ENCODE measurements at regions not wholly inside any gene's neighbourhood (a gene's known extent, or its start where the extent isn't known, plus 50 kb on each side); places are given as distances from the start of the nearest gene placed in this dataset.
A peak's percentile ranks its signal among the peaks of the same experiment; 100 is the strongest.
"Not testable (repeated sequence)": the region's sequence is repeated elsewhere in the genome, so short reads cannot be mapped to it uniquely, and the experiment has no call there.

DNA sequence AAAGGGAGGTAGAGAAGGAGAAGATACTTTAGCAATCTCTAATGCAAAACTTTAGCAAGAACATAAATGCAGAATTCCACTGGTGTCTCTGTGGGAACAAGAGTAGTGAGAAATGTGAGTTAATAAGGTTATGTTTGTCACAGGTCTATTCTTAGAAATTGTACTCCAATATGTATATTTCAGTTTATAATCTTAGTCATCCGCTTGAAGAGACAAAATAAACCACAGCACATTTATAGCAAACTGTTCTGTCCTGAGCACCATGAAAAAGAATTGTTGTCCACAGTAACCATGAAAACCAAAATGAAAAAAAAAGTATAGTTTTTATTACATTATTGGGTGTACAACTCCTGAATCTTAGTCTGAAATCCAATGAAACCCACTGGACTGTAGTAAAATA is 93.6 kb upstream of the TSLP start:
- DNase-seq (ENCODE audit: low spot score in 2 of 2) (no peak), FAIRE-seq (no peak)

DNA sequence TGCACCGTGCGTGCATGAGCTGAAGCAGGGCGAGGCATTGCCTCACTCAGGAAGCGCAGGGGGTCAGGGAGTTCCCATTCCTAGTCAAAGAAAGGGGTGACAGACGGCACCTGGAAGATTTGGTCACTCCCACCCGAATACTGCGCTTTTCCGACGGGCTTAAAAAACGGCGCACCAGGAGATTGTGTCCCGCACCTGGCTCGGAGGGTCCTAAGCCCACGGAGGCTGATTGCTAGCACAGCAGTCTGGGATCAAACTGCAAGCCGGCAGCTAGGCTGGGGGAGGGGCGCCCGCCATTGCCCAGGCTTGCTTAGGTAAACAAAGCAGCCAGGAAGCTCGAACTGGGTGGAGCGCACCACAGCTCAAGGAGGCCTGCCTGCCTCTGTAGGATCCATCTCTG is 85.6 kb upstream of the TSLP start:
- not testable (repeated sequence) for DNase-seq (ENCODE audit: low spot score in 2 of 2); FAIRE-seq

DNA sequence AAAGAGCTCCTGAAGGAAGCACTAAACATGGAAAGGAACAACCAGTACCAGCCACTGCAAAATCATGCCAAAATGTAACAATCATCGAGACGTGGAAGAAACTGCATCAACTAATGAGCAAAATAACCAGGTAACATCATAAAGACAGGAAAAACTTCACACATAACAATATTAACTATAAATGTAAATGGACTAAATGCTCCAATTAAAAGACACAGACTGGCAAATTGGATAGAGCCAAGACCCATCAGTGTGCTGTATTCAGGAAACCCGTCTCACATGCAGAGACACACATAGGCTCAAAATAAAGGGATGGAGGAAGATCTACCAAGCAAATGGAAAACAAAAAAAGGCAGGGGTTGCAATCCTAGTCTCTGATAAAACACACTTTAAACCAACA is 83.9 kb upstream of the TSLP start:
- DNase-seq (ENCODE audit: low spot score in 2 of 2); FAIRE-seq: not testable (repeated sequence)

DNA sequence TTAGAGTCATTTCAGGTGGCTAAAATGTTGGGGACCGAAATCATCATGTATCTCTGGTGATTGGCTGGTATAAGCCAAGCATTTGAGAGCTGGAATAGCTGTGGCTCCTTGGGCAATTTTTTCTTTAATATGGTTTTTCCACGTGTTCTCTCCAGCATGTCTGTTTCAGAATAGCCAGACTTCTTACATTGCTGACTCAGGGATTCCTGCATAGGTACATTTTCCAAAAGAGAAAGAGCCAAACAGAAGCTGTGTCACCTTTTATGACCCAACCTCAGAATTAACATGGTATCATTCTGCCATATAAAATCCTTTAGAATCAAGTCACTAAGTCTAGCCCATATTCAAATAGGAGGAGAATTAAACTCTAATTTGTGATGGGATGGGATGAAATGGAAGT is 74.8 kb upstream of the TSLP start:
- no peak for FAIRE-seq
- DNase-seq (ENCODE audit: low spot score in 2 of 2) = no peak

DNA sequence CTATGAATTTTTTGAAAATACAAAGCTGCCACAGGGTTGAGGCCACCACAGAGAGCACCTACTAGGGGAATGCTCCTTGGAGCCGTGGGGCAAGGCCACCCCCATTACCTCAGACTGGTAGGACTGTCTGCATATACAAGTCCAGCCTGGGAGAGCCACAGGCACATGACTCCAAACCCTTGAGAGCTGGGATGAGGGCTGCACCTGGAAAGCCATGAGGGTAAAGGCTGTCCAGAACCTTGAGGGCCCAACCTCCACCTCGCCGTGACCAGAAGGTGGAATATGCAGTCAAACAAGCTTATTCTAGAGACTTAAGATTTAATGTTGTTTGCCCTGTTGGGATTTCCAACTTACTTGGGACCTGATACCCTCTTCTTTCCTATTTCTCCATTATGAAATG is 69.5 kb upstream of the TSLP start:
- no peak for DNase-seq (ENCODE audit: low spot score in 2 of 2)
- no peak for FAIRE-seq

DNA sequence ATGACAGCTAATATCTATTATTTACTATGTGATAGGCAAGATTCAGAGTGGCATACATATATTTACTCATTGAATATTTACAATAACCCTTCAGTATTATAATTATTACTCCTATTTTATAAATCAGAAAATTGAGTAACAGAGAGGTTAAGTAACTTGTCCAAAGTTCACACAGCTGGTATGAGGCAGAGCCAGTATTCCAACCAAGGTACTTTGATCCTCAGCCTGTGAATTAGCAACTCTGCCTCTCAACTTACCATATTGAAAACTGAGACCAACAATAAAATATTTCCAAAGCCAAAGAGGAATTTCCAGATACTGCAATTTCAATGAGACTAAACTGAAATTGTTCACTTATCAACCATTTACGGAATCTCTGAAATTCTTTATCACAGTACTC is 67.9 kb upstream of the TSLP start:
- FAIRE-seq (no peak), DNase-seq (ENCODE audit: low spot score in 2 of 2) (no peak)

DNA sequence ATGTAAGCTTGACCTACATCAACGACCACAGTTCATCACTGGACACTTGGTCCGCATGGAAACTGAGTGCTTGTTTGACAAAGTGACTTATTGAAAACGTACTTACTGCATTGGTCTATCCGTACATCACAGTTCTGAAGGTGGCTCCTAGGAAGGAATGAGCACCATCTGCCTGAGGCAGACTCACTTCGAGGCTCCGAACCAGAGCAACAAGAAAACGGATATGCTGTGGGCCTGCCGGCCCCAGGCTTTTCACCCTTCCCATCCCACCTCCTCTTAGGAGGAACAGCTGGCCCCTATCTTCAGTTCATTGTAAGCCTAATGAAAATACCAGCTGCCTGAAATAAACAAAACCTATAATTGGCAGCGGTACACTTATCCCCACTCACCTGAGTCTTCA is 67.2 kb upstream of the TSLP start:
- DNase-seq (ENCODE audit: low spot score in 2 of 2) (no peak), FAIRE-seq (no peak)

DNA sequence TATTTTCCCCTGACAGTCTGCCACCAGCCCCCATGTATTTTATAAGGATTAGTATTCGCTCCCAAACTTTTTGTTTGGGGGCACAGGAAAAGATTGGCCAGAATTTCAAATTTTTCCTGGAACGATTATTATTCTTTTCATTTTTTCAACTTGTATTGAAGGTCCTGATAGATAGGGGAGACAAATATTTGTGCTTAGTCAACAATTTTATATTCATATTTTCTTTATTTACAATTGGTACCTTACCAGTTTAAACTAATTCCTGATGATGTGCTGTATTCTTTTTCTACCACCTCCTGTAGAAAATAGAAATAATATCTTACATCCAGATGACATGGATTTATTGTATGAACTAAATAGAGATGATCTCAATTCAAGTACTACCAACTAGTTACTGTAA is 60.7 kb upstream of the TSLP start:
- no peak for FAIRE-seq
- no peak for DNase-seq (ENCODE audit: low spot score in 2 of 2)

DNA sequence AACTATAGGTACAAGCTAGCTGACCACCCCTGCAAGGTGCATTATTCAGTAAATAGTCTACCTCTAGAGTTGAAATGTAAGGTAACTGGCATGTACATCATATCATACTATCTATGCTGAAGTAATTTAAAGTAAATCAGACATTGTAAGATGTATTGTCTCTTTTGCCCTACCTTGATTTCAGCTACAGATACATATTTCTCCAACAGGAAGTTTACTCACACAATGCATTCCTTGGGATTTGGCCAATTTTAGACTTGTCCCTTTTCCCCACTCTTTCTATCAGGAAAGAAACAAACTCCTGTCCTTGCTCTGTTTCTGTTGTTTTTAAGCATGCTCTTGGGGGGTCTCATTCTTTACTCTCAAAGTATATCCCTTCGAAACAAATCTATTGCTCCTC is 58.5 kb upstream of the TSLP start:
- FAIRE-seq = no peak
- no peak for DNase-seq (ENCODE audit: low spot score in 2 of 2)

DNA sequence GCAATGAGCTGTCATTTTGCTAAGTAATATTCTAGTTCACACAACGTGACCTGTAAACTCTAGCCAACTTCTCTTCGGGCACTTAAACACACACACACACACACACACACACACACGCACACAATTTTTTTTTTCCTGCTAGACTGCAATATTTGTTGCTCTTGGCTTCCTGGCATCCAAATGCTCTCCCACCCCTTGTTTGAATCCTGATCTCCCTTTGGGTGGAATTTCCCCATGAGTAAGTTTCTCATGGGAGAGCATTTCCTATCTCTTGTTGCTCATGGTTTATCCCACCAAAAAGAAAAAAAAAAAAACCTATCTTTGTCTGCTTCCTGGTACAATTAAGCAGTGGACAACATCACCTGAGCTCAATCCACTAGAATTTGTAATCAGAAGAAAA is 54.7 kb upstream of the TSLP start:
- DNase-seq (ENCODE audit: low spot score in 2 of 2) (no peak), FAIRE-seq (no peak)

DNA sequence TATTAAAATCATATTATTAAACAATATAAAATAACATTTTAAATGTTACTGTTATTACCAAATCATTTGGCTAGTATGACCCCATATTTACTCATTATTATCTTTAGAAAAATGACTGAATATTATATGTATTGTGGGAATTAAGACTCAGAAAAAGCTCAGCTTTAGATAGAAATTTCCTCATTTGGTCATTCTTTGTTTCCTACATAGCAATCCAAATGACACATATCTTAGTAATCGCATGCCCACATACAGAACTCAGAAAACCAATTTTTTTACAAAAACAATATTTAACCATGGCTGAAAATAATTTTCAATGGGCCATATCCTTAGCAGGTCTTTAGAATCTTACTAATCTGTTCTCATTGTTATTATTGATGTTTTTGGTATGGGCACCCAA is 53.8 kb upstream of the TSLP start:
- DNase-seq (ENCODE audit: low spot score in 2 of 2) (no peak), FAIRE-seq (peak; percentile 26)

Measured in frontal cortex (tissue), 3 donors.